ENCODE measurements at regions not wholly inside any gene's neighbourhood (a gene's known extent, or its start where the extent isn't known, plus 50 kb on each side); places are given as distances from the start of the nearest gene placed in this dataset.

DNA sequence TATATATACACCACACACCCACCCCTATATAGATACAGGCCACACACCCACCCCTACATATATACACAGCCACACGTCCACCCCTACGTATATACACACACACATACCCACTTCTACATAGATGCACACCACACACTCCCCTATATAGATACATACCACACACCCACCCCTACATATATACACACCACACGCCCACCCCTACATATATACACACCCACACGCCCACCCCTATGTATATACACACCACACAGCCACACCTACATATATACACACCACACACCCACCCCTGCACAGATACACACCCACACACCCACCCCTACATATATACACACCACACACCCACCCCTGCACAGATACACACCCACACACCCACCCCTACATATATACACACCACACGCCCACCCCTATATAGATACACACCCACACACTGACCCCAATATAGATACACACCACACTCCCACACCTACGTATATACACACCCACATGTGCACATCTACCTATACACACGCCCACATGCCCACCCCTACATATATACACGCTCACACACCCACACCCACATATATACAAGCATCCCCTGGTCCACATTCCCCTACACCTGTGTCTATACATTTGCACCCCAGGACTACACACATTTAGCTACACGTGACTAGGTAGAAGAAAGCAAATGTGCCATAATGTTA lies 52.1 kb upstream of the UBE3C start:
- TF ChIP-seq, protein P1, sequence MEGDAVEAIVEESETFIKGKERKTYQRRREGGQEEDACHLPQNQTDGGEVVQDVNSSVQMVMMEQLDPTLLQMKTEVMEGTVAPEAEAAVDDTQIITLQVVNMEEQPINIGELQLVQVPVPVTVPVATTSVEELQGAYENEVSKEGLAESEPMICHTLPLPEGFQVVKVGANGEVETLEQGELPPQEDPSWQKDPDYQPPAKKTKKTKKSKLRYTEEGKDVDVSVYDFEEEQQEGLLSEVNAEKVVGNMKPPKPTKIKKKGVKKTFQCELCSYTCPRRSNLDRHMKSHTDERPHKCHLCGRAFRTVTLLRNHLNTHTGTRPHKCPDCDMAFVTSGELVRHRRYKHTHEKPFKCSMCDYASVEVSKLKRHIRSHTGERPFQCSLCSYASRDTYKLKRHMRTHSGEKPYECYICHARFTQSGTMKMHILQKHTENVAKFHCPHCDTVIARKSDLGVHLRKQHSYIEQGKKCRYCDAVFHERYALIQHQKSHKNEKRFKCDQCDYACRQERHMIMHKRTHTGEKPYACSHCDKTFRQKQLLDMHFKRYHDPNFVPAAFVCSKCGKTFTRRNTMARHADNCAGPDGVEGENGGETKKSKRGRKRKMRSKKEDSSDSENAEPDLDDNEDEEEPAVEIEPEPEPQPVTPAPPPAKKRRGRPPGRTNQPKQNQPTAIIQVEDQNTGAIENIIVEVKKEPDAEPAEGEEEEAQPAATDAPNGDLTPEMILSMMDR (IDR thresholded peaks at IDR 0.05): no peak
- no peak for TF ChIP-seq EZH2 (IDR thresholded peaks at IDR 0.05; ENCODE audit: borderline replicate concordance, insufficient read depth, low read depth, low read length, poor library complexity, severe bottlenecking)

All from B cell (primary cell).